IMR-90 (cell line): ENCODE measurements at regions not wholly inside any gene's neighbourhood (a gene's known extent, or its start where the extent isn't known, plus 50 kb on each side); places are given as distances from the start of the nearest gene placed in this dataset.

Source experiments
- BHLHE40 ChIP-seq: fragments of 150-350 bp; IDR thresholded peaks from 2 replicates; pipeline ENCODE4 v1.6.1; 2016; ENCODE audit warnings: mild to moderate bottlenecking, low read depth, low read length
- CEBPB ChIP-seq: IDR thresholded peaks from 2 replicates; pipeline ENCODE4 v1.6.1; 2012; ENCODE audit warnings: low read depth, low read length, improper control_type of control experiment
- FOS ChIP-seq: fragments of 150-350 bp; IDR thresholded peaks from 2 replicates; pipeline ENCODE4 v1.6.1; 2016; ENCODE audit warnings: low read depth, low read length
- MAFK ChIP-seq: IDR thresholded peaks from 2 replicates; pipeline ENCODE4 v1.6.1; 2012; ENCODE audit warnings: low read depth, low read length, improper control_type of control experiment
- MXI1 ChIP-seq: IDR thresholded peaks from 2 replicates; pipeline ENCODE4 v1.6.1; 2012; ENCODE audit warnings: low read depth, mild to moderate bottlenecking, low read length, moderate library complexity, borderline replicate concordance
- POLR2A ChIP-seq: IDR thresholded peaks from 2 replicates; pipeline ENCODE4 v1.6.1; 2012; ENCODE audit warnings: mild to moderate bottlenecking, low read depth, low read length
- RAD21 ChIP-seq: IDR thresholded peaks from 2 replicates; pipeline ENCODE4 v1.6.1; 2012; ENCODE audit warnings: low read length, improper control_type of control experiment
- SMC3 ChIP-seq: fragments of 150-350 bp; IDR thresholded peaks from 2 replicates; pipeline ENCODE4 v1.6.1; 2016; ENCODE audit warnings: low read depth, mild to moderate bottlenecking, antibody characterized with exemption, low read length, moderate library complexity
- TF ChIP-seq, protein P1 (sequence below): conservative IDR thresholded peaks from 2 replicates; pipeline ENCODE4 v1.5.1; 2012; ENCODE audit warnings: mild to moderate bottlenecking, low read depth, low read length, improper control_type of control experiment

DNA sequence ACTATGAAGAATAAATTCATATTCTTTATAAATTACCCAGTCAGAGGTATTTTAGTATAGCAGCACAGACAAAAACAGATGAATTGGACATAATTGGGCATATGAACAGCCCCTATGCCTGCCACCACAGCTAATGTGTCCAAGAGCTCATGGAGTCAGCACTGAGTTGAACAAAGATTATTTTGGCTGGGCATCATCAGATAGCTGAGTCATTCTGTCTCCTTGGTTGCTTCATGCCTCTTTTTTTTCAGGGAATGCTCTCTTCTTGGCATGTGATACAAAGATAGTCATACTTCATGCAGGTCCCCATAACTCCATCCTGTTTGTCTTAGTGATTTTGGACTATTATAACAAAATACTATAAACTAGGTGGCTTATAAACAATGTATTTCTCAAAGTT, 275.6 kb downstream of the TENT5A start:
- TF ChIP-seq, protein P1, sequence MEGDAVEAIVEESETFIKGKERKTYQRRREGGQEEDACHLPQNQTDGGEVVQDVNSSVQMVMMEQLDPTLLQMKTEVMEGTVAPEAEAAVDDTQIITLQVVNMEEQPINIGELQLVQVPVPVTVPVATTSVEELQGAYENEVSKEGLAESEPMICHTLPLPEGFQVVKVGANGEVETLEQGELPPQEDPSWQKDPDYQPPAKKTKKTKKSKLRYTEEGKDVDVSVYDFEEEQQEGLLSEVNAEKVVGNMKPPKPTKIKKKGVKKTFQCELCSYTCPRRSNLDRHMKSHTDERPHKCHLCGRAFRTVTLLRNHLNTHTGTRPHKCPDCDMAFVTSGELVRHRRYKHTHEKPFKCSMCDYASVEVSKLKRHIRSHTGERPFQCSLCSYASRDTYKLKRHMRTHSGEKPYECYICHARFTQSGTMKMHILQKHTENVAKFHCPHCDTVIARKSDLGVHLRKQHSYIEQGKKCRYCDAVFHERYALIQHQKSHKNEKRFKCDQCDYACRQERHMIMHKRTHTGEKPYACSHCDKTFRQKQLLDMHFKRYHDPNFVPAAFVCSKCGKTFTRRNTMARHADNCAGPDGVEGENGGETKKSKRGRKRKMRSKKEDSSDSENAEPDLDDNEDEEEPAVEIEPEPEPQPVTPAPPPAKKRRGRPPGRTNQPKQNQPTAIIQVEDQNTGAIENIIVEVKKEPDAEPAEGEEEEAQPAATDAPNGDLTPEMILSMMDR, result no peak
- TF ChIP-seq MAFK, result no peak
- TF ChIP-seq POLR2A, result no peak
- no peak for TF ChIP-seq SMC3
- TF ChIP-seq RAD21, result no peak
- no peak for TF ChIP-seq FOS
- no peak for TF ChIP-seq BHLHE40
- peak; percentile 61; the same call in 1 of the 2 replicates for TF ChIP-seq CEBPB
- no peak for TF ChIP-seq MXI1
